ENCODE measurements at regions not wholly inside any gene's neighbourhood (a gene's known extent, or its start where the extent isn't known, plus 50 kb on each side); places are given as distances from the start of the nearest gene placed in this dataset.

- intact Hi-C loops (cut with DNase I; ENCODE audit: low total_unique reads): no loop called here
- no peak overlapping the region for H3K27ac ChIP-seq
- H3K36me3 ChIP-seq (ENCODE audit: low read depth, missing control alignments): no peaks in the 10 kb centered on the region
- H3K27me3 ChIP-seq: no peaks in the 10 kb centered on the region
- H3K4me1 ChIP-seq: no peaks in the 10 kb centered on the region
- TF ChIP-seq CTCF (IDR thresholded peaks at IDR 0.05) (no peak), POLR2A (IDR thresholded peaks at IDR 0.05) (no peak)
- no peaks in the 10 kb centered on the region for H3K9me3 ChIP-seq
- no peak for DNase-seq
- no peak overlapping the region for H3K4me3 ChIP-seq
- 92 to 93% methylated on average over 1 of the region's 1 CpG for WGBS, 2 donors
Measured at GRCh38 chr12:107329569-107330324, 236.4 kb upstream of the CRY1 start.

GRCh38 chr12:107330831-107331431, 237.6 kb upstream of the CRY1 start:
- 24 to 45% methylated on average over 4 to 8 of the region's 8 CpGs for WGBS, 2 donors
- intact Hi-C loops (cut with DNase I; ENCODE audit: low total_unique reads): no loop called here
- no peaks in the 10 kb centered on the region for H3K9me3 ChIP-seq
- H3K36me3 ChIP-seq (ENCODE audit: low read depth, missing control alignments): no peaks in the 10 kb centered on the region
- H3K27me3 ChIP-seq: no peaks in the 10 kb centered on the region
- no peak overlapping the region for H3K27ac ChIP-seq
- no peak for DNase-seq
- H3K4me3 ChIP-seq: no peak overlapping the region
- H3K4me1 ChIP-seq: no peaks in the 10 kb centered on the region
- no peak for TF ChIP-seq POLR2A (IDR thresholded peaks at IDR 0.05)
- no peak for TF ChIP-seq CTCF (IDR thresholded peaks at IDR 0.05)

DNA sequence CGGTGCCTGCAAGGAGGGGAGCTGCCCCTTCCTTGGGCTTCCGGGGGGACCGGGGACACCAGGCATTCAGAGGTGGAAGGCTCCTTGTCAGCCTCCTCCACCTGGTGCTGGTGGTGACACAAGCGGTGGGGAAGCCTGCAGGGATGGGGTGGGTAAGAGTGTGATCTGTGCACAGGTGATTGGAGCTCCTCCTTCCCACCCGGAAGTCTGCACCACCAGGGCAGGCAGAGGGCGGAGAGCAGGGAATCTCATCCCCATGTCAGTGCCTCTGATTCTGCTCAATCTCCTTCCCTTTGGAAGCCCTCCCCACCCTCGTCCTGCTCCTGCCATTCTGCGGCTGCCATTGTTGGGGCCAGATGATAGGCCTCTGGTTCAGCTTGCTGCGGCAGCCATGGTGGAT, 238.1 kb upstream of the CRY1 start:
- WGBS, 2 donors: 31 to 72% methylated on average over 4 to 9 of the region's 9 CpGs
- Histone ChIP-seq H3K27ac (no peak overlapping the region), H3K36me3 (ENCODE audit: low read depth, missing control alignments) (no peaks in the 10 kb centered on the region), H3K9me3 (no peaks in the 10 kb centered on the region), H3K27me3 (no peaks in the 10 kb centered on the region), H3K4me1 (no peaks in the 10 kb centered on the region), H3K4me3 (no peak overlapping the region)
- no peak for DNase-seq
- intact Hi-C loops (cut with DNase I; ENCODE audit: low total_unique reads): no loop called here
- TF ChIP-seq POLR2A (IDR thresholded peaks at IDR 0.05) (no peak), CTCF (IDR thresholded peaks at IDR 0.05) (no peak)

DNA sequence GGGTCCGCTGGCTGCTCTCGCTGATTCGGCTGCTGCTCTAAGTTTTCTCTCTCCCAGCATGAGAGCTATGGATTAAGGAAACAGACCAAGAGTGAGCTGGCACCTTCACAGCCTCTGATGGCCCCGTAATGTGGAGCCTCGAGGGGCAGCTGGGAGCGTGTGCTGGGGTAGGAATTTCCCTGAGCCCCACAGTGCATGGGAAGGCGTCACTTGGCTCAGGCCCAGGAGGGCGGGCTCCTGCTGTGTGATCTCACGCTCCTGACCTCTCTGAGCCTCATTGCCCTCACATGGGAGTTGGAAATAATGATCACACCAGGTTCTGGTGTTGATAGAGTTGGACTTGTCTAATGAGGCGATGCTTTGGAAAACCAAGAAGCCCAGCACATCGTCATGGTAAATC, 238.6 kb upstream of the CRY1 start:
- Histone ChIP-seq H3K36me3 (ENCODE audit: low read depth, missing control alignments) (no peaks in the 10 kb centered on the region), H3K9me3 (no peaks in the 10 kb centered on the region), H3K4me1 (no peaks in the 10 kb centered on the region), H3K27ac (no peak overlapping the region), H3K4me3 (no peak overlapping the region), H3K27me3 (no peaks in the 10 kb centered on the region)
- DNase-seq: no peak
- intact Hi-C loops (cut with DNase I; ENCODE audit: low total_unique reads): no loop called here
- WGBS, 2 donors: 68 to 76% methylated on average over 2 to 11 of the region's 11 CpGs
- TF ChIP-seq CTCF (IDR thresholded peaks at IDR 0.05) (no peak), POLR2A (IDR thresholded peaks at IDR 0.05) (no peak)

- Histone ChIP-seq H3K4me3 (no peak overlapping the region), H3K9me3 (no peaks in the 10 kb centered on the region), H3K4me1 (no peaks in the 10 kb centered on the region), H3K36me3 (ENCODE audit: low read depth, missing control alignments) (no peaks in the 10 kb centered on the region), H3K27ac (no peak overlapping the region), H3K27me3 (no peaks in the 10 kb centered on the region)
- TF ChIP-seq CTCF (IDR thresholded peaks at IDR 0.05) (no peak), POLR2A (IDR thresholded peaks at IDR 0.05) (no peak)
- no peak for DNase-seq
- intact Hi-C loops (cut with DNase I; ENCODE audit: low total_unique reads): no loop called here
- WGBS, 2 donors: 81 to 86% methylated on average over 4 of the region's 4 CpGs
Measured at GRCh38 chr12:107332743-107333142, 239.4 kb upstream of the CRY1 start.

Data from testis (tissue), 2 donors.